OCI-LY3 (cell line): ENCODE measurements at regions not wholly inside any gene's neighbourhood (a gene's known extent, or its start where the extent isn't known, plus 50 kb on each side); places are given as distances from the start of the nearest gene placed in this dataset.

Experiments used
- EZH2phosphoT487 ChIP-seq: fragments of 200-600 bp; shearing (Covaris generic); IDR thresholded peaks from 2 replicates; pipeline ENCODE4 v1.6.1; 2018; ENCODE audit warnings: antibody characterized with exemption, mixed run types, low read depth
- TF ChIP-seq, protein P1 (sequence below): fragments of 200-600, 300-600 bp; sonication (generic); IDR thresholded peaks from 2 replicates; pipeline ENCODE4 v1.5.1; 2014; ENCODE audit warnings: antibody characterized with exemption, low read length, low read depth

- TF ChIP-seq, protein P1, sequence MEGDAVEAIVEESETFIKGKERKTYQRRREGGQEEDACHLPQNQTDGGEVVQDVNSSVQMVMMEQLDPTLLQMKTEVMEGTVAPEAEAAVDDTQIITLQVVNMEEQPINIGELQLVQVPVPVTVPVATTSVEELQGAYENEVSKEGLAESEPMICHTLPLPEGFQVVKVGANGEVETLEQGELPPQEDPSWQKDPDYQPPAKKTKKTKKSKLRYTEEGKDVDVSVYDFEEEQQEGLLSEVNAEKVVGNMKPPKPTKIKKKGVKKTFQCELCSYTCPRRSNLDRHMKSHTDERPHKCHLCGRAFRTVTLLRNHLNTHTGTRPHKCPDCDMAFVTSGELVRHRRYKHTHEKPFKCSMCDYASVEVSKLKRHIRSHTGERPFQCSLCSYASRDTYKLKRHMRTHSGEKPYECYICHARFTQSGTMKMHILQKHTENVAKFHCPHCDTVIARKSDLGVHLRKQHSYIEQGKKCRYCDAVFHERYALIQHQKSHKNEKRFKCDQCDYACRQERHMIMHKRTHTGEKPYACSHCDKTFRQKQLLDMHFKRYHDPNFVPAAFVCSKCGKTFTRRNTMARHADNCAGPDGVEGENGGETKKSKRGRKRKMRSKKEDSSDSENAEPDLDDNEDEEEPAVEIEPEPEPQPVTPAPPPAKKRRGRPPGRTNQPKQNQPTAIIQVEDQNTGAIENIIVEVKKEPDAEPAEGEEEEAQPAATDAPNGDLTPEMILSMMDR = no peak
- TF ChIP-seq EZH2phosphoT487 = no peak
Observed at GRCh38 chr1:68705466-68705865, 208.6 kb upstream of the DEPDC1 start.
